ENCODE measurements at regions not wholly inside any gene's neighbourhood (a gene's known extent, or its start where the extent isn't known, plus 50 kb on each side); places are given as distances from the start of the nearest gene placed in this dataset.

GRCh38 chr14:47935332-47935731 lies 259.9 kb upstream of the MDGA2 start:
- TF ChIP-seq YY1 (IDR thresholded peaks at IDR 0.05; ENCODE audit: insufficient read depth, insufficient read length) (no peak), ZNF274 (IDR thresholded peaks at IDR 0.05; ENCODE audit: low read depth, low read length) (no peak), SUZ12 (IDR thresholded peaks at IDR 0.05; ENCODE audit: extremely low read depth, insufficient read depth, insufficient read length) (no peak)
